Omental fat pad (tissue), 3 donors: ENCODE measurements at regions not wholly inside any gene's neighbourhood (a gene's known extent, or its start where the extent isn't known, plus 50 kb on each side); places are given as distances from the start of the nearest gene placed in this dataset.

Experiments
- ATAC-seq: fragments of 150-250 bp; one replicate; pipeline ENCODE4 v1.9.1; 2016; ENCODE audit warnings: mild to moderate bottlenecking, moderate library complexity; ENCODE audit not compliant: low FRiP score
- DNase-seq: peaks from one replicate; pipeline ENCODE4 v3.0.0-alpha.2; 2019; ENCODE audit warnings: low spot score
- TF ChIP-seq, protein P1 (sequence below), 3 donors: fragments of 450-650 bp; IDR thresholded peaks; one replicate each; pipeline ENCODE4 v1.5.1; 2016 to 2017; ENCODE audit warnings: antibody characterized with exemption in 3 of 3, mild to moderate bottlenecking in 3 of 3, moderate library complexity in 2 of 3

- no peak for DNase-seq
- no peak for ATAC-seq
Observed at GRCh38 chr9:99731950-99732349, 89.7 kb upstream of the NR4A3 start.

GRCh38 chr9:99732715-99733114 lies 89.0 kb upstream of the NR4A3 start:
- DNase-seq (no peak), ATAC-seq (no peak)
- TF ChIP-seq, protein P1, sequence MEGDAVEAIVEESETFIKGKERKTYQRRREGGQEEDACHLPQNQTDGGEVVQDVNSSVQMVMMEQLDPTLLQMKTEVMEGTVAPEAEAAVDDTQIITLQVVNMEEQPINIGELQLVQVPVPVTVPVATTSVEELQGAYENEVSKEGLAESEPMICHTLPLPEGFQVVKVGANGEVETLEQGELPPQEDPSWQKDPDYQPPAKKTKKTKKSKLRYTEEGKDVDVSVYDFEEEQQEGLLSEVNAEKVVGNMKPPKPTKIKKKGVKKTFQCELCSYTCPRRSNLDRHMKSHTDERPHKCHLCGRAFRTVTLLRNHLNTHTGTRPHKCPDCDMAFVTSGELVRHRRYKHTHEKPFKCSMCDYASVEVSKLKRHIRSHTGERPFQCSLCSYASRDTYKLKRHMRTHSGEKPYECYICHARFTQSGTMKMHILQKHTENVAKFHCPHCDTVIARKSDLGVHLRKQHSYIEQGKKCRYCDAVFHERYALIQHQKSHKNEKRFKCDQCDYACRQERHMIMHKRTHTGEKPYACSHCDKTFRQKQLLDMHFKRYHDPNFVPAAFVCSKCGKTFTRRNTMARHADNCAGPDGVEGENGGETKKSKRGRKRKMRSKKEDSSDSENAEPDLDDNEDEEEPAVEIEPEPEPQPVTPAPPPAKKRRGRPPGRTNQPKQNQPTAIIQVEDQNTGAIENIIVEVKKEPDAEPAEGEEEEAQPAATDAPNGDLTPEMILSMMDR (IDR thresholded peaks at IDR 0.05), result no peak

More at GRCh38 chr9:99731950-99732349, 89.7 kb upstream of the NR4A3 start:
- TF ChIP-seq, protein P1 (IDR thresholded peaks at IDR 0.05), result no peak

DNA sequence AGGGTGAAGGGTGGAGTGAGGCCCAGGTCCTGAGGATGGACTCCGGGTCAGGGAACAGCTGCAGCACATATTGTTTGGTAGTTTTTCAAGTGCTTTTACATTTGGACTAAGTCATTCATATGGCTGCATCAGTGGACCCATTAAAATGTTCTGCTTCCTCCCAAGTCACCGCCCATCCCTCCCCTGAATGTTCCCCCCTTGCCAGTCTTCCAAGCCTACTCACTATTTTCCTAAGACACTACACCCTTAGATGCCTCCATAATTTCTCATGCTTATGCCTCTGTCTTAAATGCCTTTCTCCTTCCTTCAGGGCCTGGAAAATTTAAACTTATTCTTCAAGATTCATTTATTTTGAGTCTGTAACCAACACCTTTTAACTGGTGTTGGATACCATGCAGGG lies 86.6 kb upstream of the NR4A3 start:
- TF ChIP-seq, protein P1 (IDR thresholded peaks at IDR 0.05), result no peak
- no peak for ATAC-seq
- DNase-seq, result no peak

DNA sequence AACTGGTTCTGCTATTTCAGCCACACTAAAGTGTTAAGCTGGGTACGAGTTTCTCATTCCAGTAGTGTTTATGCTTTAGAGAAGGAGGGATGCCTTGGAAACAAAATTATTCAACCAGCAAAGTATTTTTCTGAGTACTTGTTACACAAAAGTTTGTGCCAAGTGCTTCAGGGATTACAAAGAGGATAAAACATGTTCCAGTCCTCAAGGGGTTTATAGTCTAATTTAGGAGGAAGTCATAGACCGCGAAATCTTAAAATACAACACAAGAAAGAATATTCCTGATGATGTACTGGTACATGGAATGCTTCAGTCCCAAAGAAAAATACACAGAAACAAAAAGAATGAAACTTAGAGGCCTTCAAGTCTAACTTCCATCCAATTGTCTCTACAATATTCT lies 85.4 kb upstream of the NR4A3 start:
- ATAC-seq (no peak), DNase-seq (no peak)
- TF ChIP-seq, protein P1 (IDR thresholded peaks at IDR 0.05), result no peak

- TF ChIP-seq, protein P1 (IDR thresholded peaks at IDR 0.05), result no peak
- no peak for DNase-seq
- no peak for ATAC-seq
Observed at GRCh38 chr9:99737649-99738048, 84.0 kb upstream of the NR4A3 start.

DNA sequence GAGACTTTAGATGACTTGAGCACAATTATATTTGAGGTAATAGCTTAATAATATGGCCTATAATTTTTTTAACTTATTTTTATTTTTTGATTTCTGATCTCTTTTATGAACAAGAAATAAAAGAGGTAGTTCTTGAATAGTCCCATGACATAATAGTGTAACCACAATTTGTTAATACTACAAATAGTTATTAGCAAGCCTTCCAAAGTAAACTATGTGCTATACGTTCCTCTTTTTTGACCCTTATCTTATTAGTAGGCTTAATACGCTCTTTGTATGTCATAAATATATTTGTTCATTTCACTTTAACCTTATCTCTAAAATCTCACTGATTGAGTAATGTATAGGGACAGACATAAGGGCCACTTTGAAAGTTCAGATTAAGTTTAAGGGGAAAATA lies 78.7 kb upstream of the NR4A3 start:
- no peak for ATAC-seq
- DNase-seq, result no peak
- TF ChIP-seq, protein P1 (IDR thresholded peaks at IDR 0.05), result no peak

- no peak for ATAC-seq
- DNase-seq, result no peak
- TF ChIP-seq, protein P1 (IDR thresholded peaks at IDR 0.05), result no peak
Observed at GRCh38 chr9:99743455-99743854, 78.2 kb upstream of the NR4A3 start.
